WTC11 (cell line): ENCODE measurements at regions not wholly inside any gene's neighbourhood (a gene's known extent, or its start where the extent isn't known, plus 50 kb on each side); places are given as distances from the start of the nearest gene placed in this dataset.

Experiments used
- ATAC-seq: fragments of 200-7000 bp; cut with Tn5 transposase; 2 replicates; pipeline ENCODE4 v1.10.0; 2021; ENCODE audit warnings: mild to moderate bottlenecking, moderate library complexity
- CTCF ChIA-PET: fragments of 300-600 bp; sonication (Branson Sonifier 250); formaldehyde crosslinking; loops from one replicate; lab custom pipeline; 2021; ENCODE audit warnings: antibody characterized with exemption; lab: Charles Lee
- POLR2A ChIA-PET: fragments of 350-600 bp; sonication (Branson Sonifier 250); formaldehyde crosslinking; loops from one replicate; lab custom pipeline; 2021; ENCODE audit warnings: antibody characterized with exemption; lab: Charles Lee
- DNase-seq: peaks from one replicate; pipeline ENCODE4 v3.0.0; 2021; ENCODE audit warnings: low spot score
- H3K27ac Mint-ChIP-seq: 2 replicates; pipeline ENCODE4 v1.8.0; 2021; ENCODE audit warnings: mixed read lengths
- H3K27me3 Mint-ChIP-seq: 2 replicates; pipeline ENCODE4 v1.8.0; 2021; ENCODE audit warnings: low read depth, mild to moderate bottlenecking, moderate library complexity, mixed read lengths
- H3K36me3 Mint-ChIP-seq: 2 replicates; pipeline ENCODE4 v1.8.0; 2021; ENCODE audit warnings: mixed read lengths
- H3K4me1 Mint-ChIP-seq: 2 replicates; pipeline ENCODE4 v1.8.0; 2022; ENCODE audit warnings: mixed read lengths
- H3K4me3 Mint-ChIP-seq: 2 replicates; pipeline ENCODE4 v1.8.0; 2021; ENCODE audit warnings: mild to moderate bottlenecking, moderate library complexity, mixed read lengths
- H3K9me3 Mint-ChIP-seq: 2 replicates; pipeline ENCODE4 v1.8.0; 2021; ENCODE audit warnings: mixed read lengths
- CBFB ChIP-seq: sonication (generic); formaldehyde crosslinking; IDR thresholded peaks from 2 replicates; pipeline ENCODE4 v1.8.1; 2022; ENCODE audit warnings: mild to moderate bottlenecking, low read depth, missing genetic modification reagents
- GABPB1 ChIP-seq: sonication (generic); formaldehyde crosslinking; IDR thresholded peaks from 2 replicates; pipeline ENCODE4 v1.8.1; 2023; ENCODE audit warnings: mild to moderate bottlenecking, missing genetic modification reagents
- HMGA2 ChIP-seq: fragments of 250-450 bp; sonication (Bioruptor Pico); IDR thresholded peaks from 2 replicates; pipeline ENCODE4 v1.4.0; 2021; ENCODE audit warnings: mild to moderate bottlenecking, moderate library complexity
- IRF2 ChIP-seq: sonication (generic); formaldehyde crosslinking; IDR thresholded peaks from 2 replicates; pipeline ENCODE4 v1.8.0; 2022; ENCODE audit warnings: low read depth, missing genetic modification reagents, borderline replicate concordance
- JUN ChIP-seq: sonication (generic); formaldehyde crosslinking; IDR thresholded peaks from 2 replicates; pipeline ENCODE4 v1.8.0; 2023; ENCODE audit warnings: mild to moderate bottlenecking, missing genetic modification reagents
- KAT7 ChIP-seq: sonication (generic); formaldehyde crosslinking; IDR thresholded peaks from 2 replicates; pipeline ENCODE4 v1.8.1; 2023; ENCODE audit warnings: missing genetic modification reagents, mild to moderate bottlenecking, borderline replicate concordance
- RORB ChIP-seq: fragments of 250-450 bp; sonication (Bioruptor Pico); IDR thresholded peaks from 2 replicates; pipeline ENCODE4 v1.9.0; 2021; ENCODE audit warnings: mild to moderate bottlenecking
- TEAD1 ChIP-seq: sonication (generic); formaldehyde crosslinking; IDR thresholded peaks from 2 replicates; pipeline ENCODE4 v1.8.0; 2022; ENCODE audit warnings: mild to moderate bottlenecking, missing genetic modification reagents
- ZNF232 ChIP-seq: sonication (generic); formaldehyde crosslinking; IDR thresholded peaks from 2 replicates; pipeline ENCODE4 v1.8.0; 2022; ENCODE audit warnings: mild to moderate bottlenecking, missing genetic modification reagents
- ZNF317 ChIP-seq: sonication (generic); formaldehyde crosslinking; IDR thresholded peaks from 2 replicates; pipeline ENCODE4 v1.8.1; 2023; ENCODE audit warnings: low read depth, mild to moderate bottlenecking, moderate library complexity, missing genetic modification reagents, borderline replicate concordance
- ZNF671 ChIP-seq: fragments of 250-450 bp; sonication (Bioruptor Pico); IDR thresholded peaks from 2 replicates; pipeline ENCODE4 v1.8.0; 2021; ENCODE audit warnings: mild to moderate bottlenecking
- TF ChIP-seq, protein P1 (sequence below): sonication (generic); formaldehyde crosslinking; IDR thresholded peaks from 2 replicates; pipeline ENCODE4 v1.8.0; 2022; ENCODE audit warnings: mild to moderate bottlenecking, missing genetic modification reagents
- TF ChIP-seq, protein P2 (sequence below): sonication (generic); formaldehyde crosslinking; IDR thresholded peaks from 2 replicates; pipeline ENCODE4 v1.8.1; 2022; ENCODE audit warnings: missing genetic modification reagents, borderline replicate concordance
- TF ChIP-seq, protein P3 (sequence below): fragments of 250-450 bp; sonication (Bioruptor Pico); IDR thresholded peaks from 2 replicates; pipeline ENCODE4 v1.9.0; 2021; ENCODE audit warnings: mild to moderate bottlenecking
- TF ChIP-seq, protein P4 (sequence below): fragments of 250-450 bp; sonication (Bioruptor Pico); conservative IDR thresholded peaks from 2 replicates; pipeline ENCODE4 v1.9.0; 2021; ENCODE audit warnings: mild to moderate bottlenecking
- TF ChIP-seq, protein P5 (sequence below): sonication (generic); formaldehyde crosslinking; IDR thresholded peaks from 2 replicates; pipeline ENCODE4 v1.8.1; 2022; ENCODE audit warnings: mild to moderate bottlenecking, moderate library complexity, missing genetic modification reagents
- TF ChIP-seq, protein P6 (sequence below): sonication (generic); formaldehyde crosslinking; IDR thresholded peaks from 2 replicates; pipeline ENCODE4 v1.8.1; 2023; ENCODE audit warnings: mild to moderate bottlenecking, moderate library complexity, missing genetic modification reagents
- TF ChIP-seq, protein P7 (sequence below): sonication (generic); formaldehyde crosslinking; IDR thresholded peaks from 2 replicates; pipeline ENCODE4 v1.8.0; 2022; ENCODE audit warnings: missing genetic modification reagents
- TF ChIP-seq, protein P8 (sequence below): fragments of 250-450 bp; sonication (Bioruptor Pico); IDR thresholded peaks from 2 replicates; pipeline ENCODE4 v1.9.0; 2021; ENCODE audit warnings: moderate library complexity, mild to moderate bottlenecking, inconsistent platforms, borderline replicate concordance

DNA sequence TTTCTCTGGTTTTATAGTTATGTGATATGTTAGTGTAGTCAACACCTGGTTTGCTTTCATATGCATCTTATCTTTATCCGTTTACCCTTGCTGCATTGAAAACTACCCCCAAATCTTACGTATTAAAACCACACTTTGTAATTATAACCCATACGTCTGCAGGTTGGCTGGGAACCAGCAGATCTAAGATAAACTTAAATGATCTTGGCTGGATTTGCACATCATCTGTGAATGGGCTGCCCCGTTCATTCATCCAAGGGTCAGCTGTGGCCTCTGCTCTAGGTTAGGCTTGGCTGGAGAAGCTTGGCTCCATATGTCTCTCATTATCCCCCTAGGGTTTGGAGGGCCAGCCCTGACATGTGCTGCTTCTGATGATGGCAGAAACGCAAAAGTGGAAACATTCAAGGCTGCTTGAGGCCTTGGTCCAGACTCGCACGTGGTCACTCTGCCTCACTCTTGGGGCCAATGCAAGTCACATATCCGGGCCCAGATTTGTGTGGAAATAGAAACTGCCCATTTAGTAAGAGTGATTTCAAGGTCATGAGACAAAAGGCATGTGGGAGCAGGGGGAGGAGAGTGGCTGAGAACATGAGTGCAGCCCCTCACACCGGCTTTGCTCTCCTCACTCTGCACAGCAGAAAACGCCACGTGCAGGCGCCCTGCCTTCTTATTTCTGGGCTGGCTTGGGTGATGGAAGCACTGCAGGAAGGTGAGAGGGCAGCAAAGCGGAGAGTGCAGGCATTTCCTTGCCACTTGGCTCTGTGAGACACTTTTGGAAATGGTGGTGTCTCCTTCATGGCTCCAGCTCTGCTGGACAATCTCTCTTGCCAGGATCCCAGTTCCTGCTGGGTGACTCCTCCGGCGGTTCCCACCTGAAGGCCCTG is 553.8 kb downstream of the GLRX3 start (continued):
- TF ChIP-seq RORB (CRISPR knock-in tag) (no peak), ZNF671 (CRISPR knock-in tag) (no peak), IRF2 (CRISPR knock-in tag) (no peak)

DNA sequence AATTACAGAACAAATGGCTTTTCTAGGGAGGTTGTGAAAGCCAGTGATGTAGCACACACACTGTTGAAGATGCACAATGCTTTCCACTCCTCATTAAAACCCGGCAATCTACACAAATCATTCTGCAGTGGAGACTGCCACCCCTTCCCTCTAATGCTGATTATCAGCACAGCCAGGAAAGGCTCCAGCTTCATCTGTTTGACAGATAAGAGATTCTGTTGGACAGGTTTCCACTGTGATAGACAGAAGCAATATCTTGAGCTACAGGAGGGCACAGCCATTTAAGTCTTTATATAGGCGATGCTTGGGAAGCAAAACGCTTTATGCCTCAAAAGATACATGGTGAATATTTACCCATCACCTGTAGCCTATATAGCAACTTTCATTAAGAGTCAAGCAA is 555.6 kb downstream of the GLRX3 start:
- H3K27me3 Mint-ChIP-seq, result peaks cover 13% of the 10 kb centered on the region
- H3K4me1 Mint-ChIP-seq, result no peaks in the 10 kb centered on the region
- peaks cover 84% of the 10 kb centered on the region for H3K9me3 Mint-ChIP-seq
- ChIA-PET POLR2A (no interaction called here), CTCF (no interaction called here)
- no peak overlapping the region for H3K4me3 Mint-ChIP-seq
- no peak overlapping the region for H3K27ac Mint-ChIP-seq
- ATAC-seq, result no peak
- DNase-seq, result no peak
- H3K36me3 Mint-ChIP-seq, result peaks cover 64% of the 10 kb centered on the region
- no peak for TF ChIP-seq CBFB
- TF ChIP-seq, protein P1, sequence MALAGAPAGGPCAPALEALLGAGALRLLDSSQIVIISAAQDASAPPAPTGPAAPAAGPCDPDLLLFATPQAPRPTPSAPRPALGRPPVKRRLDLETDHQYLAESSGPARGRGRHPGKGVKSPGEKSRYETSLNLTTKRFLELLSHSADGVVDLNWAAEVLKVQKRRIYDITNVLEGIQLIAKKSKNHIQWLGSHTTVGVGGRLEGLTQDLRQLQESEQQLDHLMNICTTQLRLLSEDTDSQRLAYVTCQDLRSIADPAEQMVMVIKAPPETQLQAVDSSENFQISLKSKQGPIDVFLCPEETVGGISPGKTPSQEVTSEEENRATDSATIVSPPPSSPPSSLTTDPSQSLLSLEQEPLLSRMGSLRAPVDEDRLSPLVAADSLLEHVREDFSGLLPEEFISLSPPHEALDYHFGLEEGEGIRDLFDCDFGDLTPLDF (CRISPR knock-in tag), result no peak
- TF ChIP-seq, protein P2, sequence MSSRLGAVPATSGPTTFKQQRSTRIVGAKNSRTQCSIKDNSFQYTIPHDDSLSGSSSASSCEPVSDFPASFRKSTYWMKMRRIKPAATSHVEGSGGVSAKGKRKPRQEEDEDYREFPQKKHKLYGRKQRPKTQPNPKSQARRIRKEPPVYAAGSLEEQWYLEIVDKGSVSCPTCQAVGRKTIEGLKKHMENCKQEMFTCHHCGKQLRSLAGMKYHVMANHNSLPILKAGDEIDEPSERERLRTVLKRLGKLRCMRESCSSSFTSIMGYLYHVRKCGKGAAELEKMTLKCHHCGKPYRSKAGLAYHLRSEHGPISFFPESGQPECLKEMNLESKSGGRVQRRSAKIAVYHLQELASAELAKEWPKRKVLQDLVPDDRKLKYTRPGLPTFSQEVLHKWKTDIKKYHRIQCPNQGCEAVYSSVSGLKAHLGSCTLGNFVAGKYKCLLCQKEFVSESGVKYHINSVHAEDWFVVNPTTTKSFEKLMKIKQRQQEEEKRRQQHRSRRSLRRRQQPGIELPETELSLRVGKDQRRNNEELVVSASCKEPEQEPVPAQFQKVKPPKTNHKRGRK (CRISPR knock-in tag), result no peak
- no peak for TF ChIP-seq JUN (CRISPR knock-in tag)
- no peak for TF ChIP-seq TEAD1
- no peak for TF ChIP-seq RORB (CRISPR knock-in tag)
- TF ChIP-seq, protein P3, sequence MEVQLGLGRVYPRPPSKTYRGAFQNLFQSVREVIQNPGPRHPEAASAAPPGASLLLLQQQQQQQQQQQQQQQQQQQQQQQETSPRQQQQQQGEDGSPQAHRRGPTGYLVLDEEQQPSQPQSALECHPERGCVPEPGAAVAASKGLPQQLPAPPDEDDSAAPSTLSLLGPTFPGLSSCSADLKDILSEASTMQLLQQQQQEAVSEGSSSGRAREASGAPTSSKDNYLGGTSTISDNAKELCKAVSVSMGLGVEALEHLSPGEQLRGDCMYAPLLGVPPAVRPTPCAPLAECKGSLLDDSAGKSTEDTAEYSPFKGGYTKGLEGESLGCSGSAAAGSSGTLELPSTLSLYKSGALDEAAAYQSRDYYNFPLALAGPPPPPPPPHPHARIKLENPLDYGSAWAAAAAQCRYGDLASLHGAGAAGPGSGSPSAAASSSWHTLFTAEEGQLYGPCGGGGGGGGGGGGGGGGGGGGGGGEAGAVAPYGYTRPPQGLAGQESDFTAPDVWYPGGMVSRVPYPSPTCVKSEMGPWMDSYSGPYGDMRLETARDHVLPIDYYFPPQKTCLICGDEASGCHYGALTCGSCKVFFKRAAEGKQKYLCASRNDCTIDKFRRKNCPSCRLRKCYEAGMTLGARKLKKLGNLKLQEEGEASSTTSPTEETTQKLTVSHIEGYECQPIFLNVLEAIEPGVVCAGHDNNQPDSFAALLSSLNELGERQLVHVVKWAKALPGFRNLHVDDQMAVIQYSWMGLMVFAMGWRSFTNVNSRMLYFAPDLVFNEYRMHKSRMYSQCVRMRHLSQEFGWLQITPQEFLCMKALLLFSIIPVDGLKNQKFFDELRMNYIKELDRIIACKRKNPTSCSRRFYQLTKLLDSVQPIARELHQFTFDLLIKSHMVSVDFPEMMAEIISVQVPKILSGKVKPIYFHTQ (CRISPR knock-in tag), result no peak
- TF ChIP-seq, protein P4, sequence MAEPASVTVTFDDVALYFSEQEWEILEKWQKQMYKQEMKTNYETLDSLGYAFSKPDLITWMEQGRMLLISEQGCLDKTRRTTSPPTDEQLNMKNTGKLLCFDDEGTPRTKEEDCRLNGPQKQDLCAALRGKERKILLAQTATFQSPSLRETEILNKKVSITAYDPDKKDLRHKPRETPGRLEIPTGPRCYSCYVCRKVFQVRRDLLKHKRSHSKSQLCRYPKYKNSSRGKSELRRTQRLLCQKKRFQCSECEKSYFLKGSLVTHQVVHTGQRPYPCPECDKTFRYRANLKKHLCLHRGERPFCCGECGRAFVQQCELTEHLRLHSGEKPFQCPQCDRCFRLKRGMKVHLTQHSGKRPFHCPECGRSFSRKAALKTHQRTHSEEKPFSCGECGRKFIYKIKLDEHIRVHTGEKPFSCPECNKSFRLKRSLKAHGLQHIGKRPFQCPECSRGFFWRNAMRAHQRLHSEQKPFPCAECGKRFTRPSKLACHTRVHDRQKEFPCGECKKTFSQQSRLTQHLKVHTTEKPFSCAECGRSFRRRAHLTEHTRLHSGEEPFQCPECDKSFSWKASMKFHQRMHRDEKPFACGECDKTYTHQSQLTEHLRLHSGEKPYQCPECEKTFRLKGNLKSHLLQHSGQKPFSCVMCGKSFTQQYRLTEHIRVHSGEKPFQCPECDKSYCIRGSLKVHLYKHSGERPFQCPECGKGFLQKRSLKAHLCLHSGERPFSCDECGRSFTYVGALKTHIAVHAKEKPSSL (CRISPR knock-in tag), result no peak
- no peak for TF ChIP-seq HMGA2 (CRISPR knock-in tag)
- TF ChIP-seq, protein P5, sequence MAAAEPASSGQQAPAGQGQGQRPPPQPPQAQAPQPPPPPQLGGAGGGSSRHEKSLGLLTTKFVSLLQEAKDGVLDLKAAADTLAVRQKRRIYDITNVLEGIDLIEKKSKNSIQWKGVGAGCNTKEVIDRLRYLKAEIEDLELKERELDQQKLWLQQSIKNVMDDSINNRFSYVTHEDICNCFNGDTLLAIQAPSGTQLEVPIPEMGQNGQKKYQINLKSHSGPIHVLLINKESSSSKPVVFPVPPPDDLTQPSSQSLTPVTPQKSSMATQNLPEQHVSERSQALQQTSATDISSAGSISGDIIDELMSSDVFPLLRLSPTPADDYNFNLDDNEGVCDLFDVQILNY (CRISPR knock-in tag), result no peak
- TF ChIP-seq GABPB1 (CRISPR knock-in tag), result no peak
- TF ChIP-seq, protein P6, sequence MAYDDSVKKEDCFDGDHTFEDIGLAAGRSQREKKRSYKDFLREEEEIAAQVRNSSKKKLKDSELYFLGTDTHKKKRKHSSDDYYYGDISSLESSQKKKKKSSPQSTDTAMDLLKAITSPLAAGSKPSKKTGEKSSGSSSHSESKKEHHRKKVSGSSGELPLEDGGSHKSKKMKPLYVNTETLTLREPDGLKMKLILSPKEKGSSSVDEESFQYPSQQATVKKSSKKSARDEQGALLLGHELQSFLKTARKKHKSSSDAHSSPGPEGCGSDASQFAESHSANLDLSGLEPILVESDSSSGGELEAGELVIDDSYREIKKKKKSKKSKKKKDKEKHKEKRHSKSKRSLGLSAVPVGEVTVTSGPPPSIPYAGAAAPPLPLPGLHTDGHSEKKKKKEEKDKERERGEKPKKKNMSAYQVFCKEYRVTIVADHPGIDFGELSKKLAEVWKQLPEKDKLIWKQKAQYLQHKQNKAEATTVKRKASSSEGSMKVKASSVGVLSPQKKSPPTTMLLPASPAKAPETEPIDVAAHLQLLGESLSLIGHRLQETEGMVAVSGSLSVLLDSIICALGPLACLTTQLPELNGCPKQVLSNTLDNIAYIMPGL (CRISPR knock-in tag), result no peak
- no peak for TF ChIP-seq ZNF232
- TF ChIP-seq, protein P7, sequence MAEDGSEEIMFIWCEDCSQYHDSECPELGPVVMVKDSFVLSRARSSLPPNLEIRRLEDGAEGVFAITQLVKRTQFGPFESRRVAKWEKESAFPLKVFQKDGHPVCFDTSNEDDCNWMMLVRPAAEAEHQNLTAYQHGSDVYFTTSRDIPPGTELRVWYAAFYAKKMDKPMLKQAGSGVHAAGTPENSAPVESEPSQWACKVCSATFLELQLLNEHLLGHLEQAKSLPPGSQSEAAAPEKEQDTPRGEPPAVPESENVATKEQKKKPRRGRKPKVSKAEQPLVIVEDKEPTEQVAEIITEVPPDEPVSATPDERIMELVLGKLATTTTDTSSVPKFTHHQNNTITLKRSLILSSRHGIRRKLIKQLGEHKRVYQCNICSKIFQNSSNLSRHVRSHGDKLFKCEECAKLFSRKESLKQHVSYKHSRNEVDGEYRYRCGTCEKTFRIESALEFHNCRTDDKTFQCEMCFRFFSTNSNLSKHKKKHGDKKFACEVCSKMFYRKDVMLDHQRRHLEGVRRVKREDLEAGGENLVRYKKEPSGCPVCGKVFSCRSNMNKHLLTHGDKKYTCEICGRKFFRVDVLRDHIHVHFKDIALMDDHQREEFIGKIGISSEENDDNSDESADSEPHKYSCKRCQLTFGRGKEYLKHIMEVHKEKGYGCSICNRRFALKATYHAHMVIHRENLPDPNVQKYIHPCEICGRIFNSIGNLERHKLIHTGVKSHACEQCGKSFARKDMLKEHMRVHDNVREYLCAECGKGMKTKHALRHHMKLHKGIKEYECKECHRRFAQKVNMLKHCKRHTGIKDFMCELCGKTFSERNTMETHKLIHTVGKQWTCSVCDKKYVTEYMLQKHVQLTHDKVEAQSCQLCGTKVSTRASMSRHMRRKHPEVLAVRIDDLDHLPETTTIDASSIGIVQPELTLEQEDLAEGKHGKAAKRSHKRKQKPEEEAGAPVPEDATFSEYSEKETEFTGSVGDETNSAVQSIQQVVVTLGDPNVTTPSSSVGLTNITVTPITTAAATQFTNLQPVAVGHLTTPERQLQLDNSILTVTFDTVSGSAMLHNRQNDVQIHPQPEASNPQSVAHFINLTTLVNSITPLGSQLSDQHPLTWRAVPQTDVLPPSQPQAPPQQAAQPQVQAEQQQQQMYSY, result no peak
- no peak for TF ChIP-seq ZNF317 (CRISPR knock-in tag)
- TF ChIP-seq KAT7 (CRISPR knock-in tag), result no peak
- TF ChIP-seq, protein P8, sequence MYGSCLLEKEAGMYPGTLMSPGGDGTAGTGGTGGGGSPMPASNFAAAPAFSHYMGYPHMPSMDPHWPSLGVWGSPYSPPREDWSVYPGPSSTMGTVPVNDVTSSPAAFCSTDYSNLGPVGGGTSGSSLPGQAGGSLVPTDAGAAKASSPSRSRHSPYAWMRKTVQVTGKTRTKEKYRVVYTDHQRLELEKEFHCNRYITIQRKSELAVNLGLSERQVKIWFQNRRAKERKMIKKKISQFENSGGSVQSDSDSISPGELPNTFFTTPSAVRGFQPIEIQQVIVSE, result no peak
